ENCODE measurements at regions not wholly inside any gene's neighbourhood (a gene's known extent, or its start where the extent isn't known, plus 50 kb on each side); places are given as distances from the start of the nearest gene placed in this dataset.
"Not testable (repeated sequence)": the region's sequence is repeated elsewhere in the genome, so short reads cannot be mapped to it uniquely, and the experiment has no call there.

- H3K9me3 ChIP-seq = no peaks in the 10 kb centered on the region
- intact Hi-C loops (cut with DNase I) = no loop called here
- H3K27me3 ChIP-seq = no peaks in the 10 kb centered on the region
- DNase-seq = no peak
- ATAC-seq = no peak
- no peaks in the 10 kb centered on the region for H3K36me3 ChIP-seq
- H3K4me1 ChIP-seq = no peaks in the 10 kb centered on the region
- H3K27ac ChIP-seq = no peak overlapping the region
- no peak for TF ChIP-seq CTCF (IDR thresholded peaks at IDR 0.05)
- no peak overlapping the region for H3K4me3 ChIP-seq
Observed at GRCh38 chrX:109155161-109155560, 326.7 kb downstream of the GUCY2F start.

GRCh38 chrX:109144173-109144572 lies 337.7 kb downstream of the GUCY2F start:
- ATAC-seq; H3K4me3 ChIP-seq; H3K9me3 ChIP-seq; H3K27ac ChIP-seq; DNase-seq; H3K4me1 ChIP-seq; intact Hi-C loops (cut with DNase I); H3K36me3 ChIP-seq; H3K27me3 ChIP-seq: not testable (repeated sequence)

- DNase-seq = no peak
- no peak for ATAC-seq
- intact Hi-C loops (cut with DNase I) = no loop called here
- H3K27me3 ChIP-seq = no peaks in the 10 kb centered on the region
- H3K36me3 ChIP-seq = no peaks in the 10 kb centered on the region
- H3K27ac ChIP-seq = no peak overlapping the region
- no peaks in the 10 kb centered on the region for H3K4me1 ChIP-seq
- no peaks in the 10 kb centered on the region for H3K9me3 ChIP-seq
- no peak for TF ChIP-seq CTCF (IDR thresholded peaks at IDR 0.05)
- H3K4me3 ChIP-seq = no peak overlapping the region
Observed at GRCh38 chrX:109140463-109140862, 341.4 kb downstream of the GUCY2F start.

GRCh38 chrX:109134777-109135176 lies 347.1 kb downstream of the GUCY2F start:
- intact Hi-C loops (cut with DNase I) = no loop called here
- no peaks in the 10 kb centered on the region for H3K4me1 ChIP-seq
- H3K27me3 ChIP-seq = no peaks in the 10 kb centered on the region
- DNase-seq (no peak), ATAC-seq (no peak)
- no peak for TF ChIP-seq CTCF (IDR thresholded peaks at IDR 0.05)
- no peak overlapping the region for H3K27ac ChIP-seq
- no peaks in the 10 kb centered on the region for H3K9me3 ChIP-seq
- no peak overlapping the region for H3K4me3 ChIP-seq
- no peaks in the 10 kb centered on the region for H3K36me3 ChIP-seq

GRCh38 chrX:109125304-109125703 lies 356.6 kb downstream of the GUCY2F start:
- no peaks in the 10 kb centered on the region for H3K27me3 ChIP-seq
- ATAC-seq (no peak), DNase-seq (no peak)
- H3K27ac ChIP-seq = no peak overlapping the region
- no peak for TF ChIP-seq CTCF (IDR thresholded peaks at IDR 0.05)
- H3K9me3 ChIP-seq = no peaks in the 10 kb centered on the region
- intact Hi-C loops (cut with DNase I) = no loop called here
- no peaks in the 10 kb centered on the region for H3K36me3 ChIP-seq
- H3K4me3 ChIP-seq = no peak overlapping the region
- H3K4me1 ChIP-seq = no peaks in the 10 kb centered on the region

GRCh38 chrX:109089359-109089758 lies 353.0 kb upstream of the IRS4 start:
- intact Hi-C loops (cut with DNase I) = no loop called here
- ATAC-seq (no peak), DNase-seq (no peak)
- H3K4me1 ChIP-seq = no peaks in the 10 kb centered on the region
- no peaks in the 10 kb centered on the region for H3K9me3 ChIP-seq
- no peak overlapping the region for H3K4me3 ChIP-seq
- no peaks in the 10 kb centered on the region for H3K27me3 ChIP-seq
- no peaks in the 10 kb centered on the region for H3K36me3 ChIP-seq
- no peak for TF ChIP-seq CTCF (IDR thresholded peaks at IDR 0.05)
- H3K27ac ChIP-seq = no peak overlapping the region
